KMS-11 (cell line): ENCODE measurements at regions not wholly inside any gene's neighbourhood (a gene's known extent, or its start where the extent isn't known, plus 50 kb on each side); places are given as distances from the start of the nearest gene placed in this dataset.

Experiments used
- H2AFZ ChIP-seq: fragments of 200-600 bp; sonication (generic); 2 replicates; pipeline ENCODE4 v1.6.1; 2016; ENCODE audit warnings: antibody characterized with exemption, mixed run types, low read depth
- H3K27ac ChIP-seq: fragments of 200-600 bp; sonication (generic); 2 replicates; pipeline ENCODE4 v1.6.1; 2016; ENCODE audit warnings: mild to moderate bottlenecking, mixed run types
- H3K27me3 ChIP-seq: fragments of 200-600 bp; sonication (generic); 2 replicates; pipeline ENCODE4 v1.6.1; 2017; ENCODE audit warnings: mild to moderate bottlenecking, low read depth, mixed run types, moderate library complexity; ENCODE audit not compliant: insufficient read depth
- H3K36me3 ChIP-seq: fragments of 200-600 bp; sonication (generic); 2 replicates; pipeline ENCODE4 v1.6.1; 2017; ENCODE audit warnings: mild to moderate bottlenecking, mixed run types; ENCODE audit not compliant: insufficient read depth
- H3K4me1 ChIP-seq: fragments of 200-600 bp; sonication (generic); 2 replicates; pipeline ENCODE4 v1.6.1; 2016; ENCODE audit warnings: mild to moderate bottlenecking, low read depth, mixed run types; ENCODE audit not compliant: poor library complexity, severe bottlenecking
- H3K4me2 ChIP-seq: fragments of 200-600 bp; sonication (generic); 2 replicates; pipeline ENCODE4 v1.7.0; 2016; ENCODE audit warnings: mild to moderate bottlenecking, mixed run types
- H3K4me3 ChIP-seq: fragments of 200-600 bp; sonication (generic); IDR thresholded peaks from 2 replicates; pipeline ENCODE4 v1.6.1; 2017; ENCODE audit warnings: low read depth, low read length, mixed read lengths; ENCODE audit not compliant: insufficient read depth
- H3K79me2 ChIP-seq: fragments of 200-600 bp; sonication (generic); 2 replicates; pipeline ENCODE4 v1.6.1; 2016; ENCODE audit warnings: low read depth, mixed run types; ENCODE audit not compliant: insufficient read depth
- H3K9ac ChIP-seq: fragments of 200-600 bp; sonication (generic); 2 replicates; pipeline ENCODE4 v1.6.1; 2016; ENCODE audit warnings: mild to moderate bottlenecking, mixed run types
- H4K20me1 ChIP-seq: fragments of 200-600 bp; sonication (generic); 2 replicates; pipeline ENCODE4 v1.6.1; 2016; ENCODE audit warnings: mild to moderate bottlenecking, mixed run types; ENCODE audit not compliant: insufficient read depth
- TF ChIP-seq, protein P1 (sequence below): fragments of 200-600 bp; sonication (generic); conservative IDR thresholded peaks from 2 replicates; pipeline ENCODE4 v1.6.1; 2017; ENCODE audit warnings: low read depth, mild to moderate bottlenecking, antibody characterized with exemption, low read length, moderate library complexity, mixed read lengths

DNA sequence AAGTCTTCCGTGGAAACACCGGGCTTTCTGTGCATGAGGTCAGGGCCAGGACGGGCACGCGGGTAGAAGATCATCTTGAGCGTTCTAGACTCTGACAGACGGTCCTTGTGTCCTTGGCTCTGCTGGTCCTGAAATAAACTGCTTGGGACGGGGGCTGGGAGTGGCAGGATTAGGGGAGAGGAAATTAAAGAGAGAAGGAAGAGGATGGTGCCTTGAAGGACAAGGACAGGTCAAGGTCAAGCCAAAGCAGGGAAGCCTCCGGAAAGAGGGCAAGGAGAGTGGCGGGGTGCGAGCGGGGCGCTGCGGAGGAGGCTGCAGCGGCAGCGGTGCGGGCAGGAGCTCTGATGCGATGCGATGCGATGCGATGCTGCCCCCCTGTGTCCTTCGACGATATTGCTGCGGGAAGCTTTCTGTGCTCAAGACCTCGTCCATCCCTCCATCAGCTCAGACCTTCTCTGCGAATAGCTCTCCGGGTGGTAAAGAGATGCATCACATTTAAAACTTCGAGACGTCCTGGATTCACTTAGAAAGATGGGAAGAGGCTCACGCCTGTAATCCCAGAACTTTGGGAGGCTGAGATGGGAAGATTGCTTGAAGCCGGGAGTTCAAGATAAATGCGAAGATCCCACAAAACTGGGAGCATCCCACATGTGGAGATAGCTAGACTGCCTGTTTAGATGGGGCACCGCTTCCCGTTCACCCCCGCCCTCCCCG, 110.1 kb upstream of the TMEM132D start:
- no peak overlapping the region for H3K9ac ChIP-seq
- no peak overlapping the region for H2AFZ ChIP-seq
- no peak overlapping the region for H3K4me3 ChIP-seq
- H3K27me3 ChIP-seq = no peaks in the 10 kb centered on the region
- TF ChIP-seq, protein P1, sequence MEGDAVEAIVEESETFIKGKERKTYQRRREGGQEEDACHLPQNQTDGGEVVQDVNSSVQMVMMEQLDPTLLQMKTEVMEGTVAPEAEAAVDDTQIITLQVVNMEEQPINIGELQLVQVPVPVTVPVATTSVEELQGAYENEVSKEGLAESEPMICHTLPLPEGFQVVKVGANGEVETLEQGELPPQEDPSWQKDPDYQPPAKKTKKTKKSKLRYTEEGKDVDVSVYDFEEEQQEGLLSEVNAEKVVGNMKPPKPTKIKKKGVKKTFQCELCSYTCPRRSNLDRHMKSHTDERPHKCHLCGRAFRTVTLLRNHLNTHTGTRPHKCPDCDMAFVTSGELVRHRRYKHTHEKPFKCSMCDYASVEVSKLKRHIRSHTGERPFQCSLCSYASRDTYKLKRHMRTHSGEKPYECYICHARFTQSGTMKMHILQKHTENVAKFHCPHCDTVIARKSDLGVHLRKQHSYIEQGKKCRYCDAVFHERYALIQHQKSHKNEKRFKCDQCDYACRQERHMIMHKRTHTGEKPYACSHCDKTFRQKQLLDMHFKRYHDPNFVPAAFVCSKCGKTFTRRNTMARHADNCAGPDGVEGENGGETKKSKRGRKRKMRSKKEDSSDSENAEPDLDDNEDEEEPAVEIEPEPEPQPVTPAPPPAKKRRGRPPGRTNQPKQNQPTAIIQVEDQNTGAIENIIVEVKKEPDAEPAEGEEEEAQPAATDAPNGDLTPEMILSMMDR = peak; percentile 55
- no peaks in the 10 kb centered on the region for H3K79me2 ChIP-seq
- no peak overlapping the region for H3K4me2 ChIP-seq
- H4K20me1 ChIP-seq = no peaks in the 10 kb centered on the region
- H3K4me1 ChIP-seq = no peaks in the 10 kb centered on the region
- H3K27ac ChIP-seq = no peak overlapping the region
- H3K36me3 ChIP-seq = no peaks in the 10 kb centered on the region

DNA sequence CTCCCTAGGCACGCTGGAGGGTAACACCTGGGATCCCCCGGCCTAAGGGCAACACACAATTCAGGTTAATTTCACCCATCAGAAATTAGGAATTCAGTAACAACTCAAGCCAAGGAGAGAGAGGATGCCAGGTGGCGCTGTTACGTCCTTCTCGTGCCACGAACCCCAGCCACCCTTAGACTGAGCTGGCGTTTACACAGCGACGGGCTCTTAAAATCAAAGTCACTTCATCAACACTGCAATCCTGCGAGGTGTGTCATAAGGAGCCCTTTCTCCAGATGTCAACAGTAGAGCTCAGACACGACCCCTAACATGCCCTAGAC, 110.6 kb upstream of the TMEM132D start:
- Histone ChIP-seq H2AFZ (no peak overlapping the region), H3K27me3 (no peaks in the 10 kb centered on the region)

DNA sequence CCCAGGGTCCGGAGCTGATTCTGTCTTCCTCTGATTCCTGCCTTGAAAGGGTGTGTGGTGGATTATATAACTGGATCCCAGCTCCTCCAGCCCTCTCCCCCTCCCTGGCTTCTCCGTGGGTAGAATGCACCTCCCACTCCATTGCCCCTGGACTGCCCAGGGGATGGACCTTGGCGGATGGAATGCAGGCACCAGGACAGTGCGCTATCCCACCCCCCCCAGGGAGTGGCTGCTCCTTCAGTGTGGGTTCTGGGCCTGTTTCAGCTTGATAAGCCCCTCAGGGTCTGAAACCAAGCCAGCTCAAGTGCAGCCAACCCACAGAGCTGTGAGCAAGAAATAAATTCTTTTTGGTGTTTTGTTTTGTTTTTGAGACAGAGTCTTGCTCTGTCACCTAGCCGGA, 112.4 kb upstream of the TMEM132D start:
- no peak overlapping the region for H2AFZ ChIP-seq
- H4K20me1 ChIP-seq = no peaks in the 10 kb centered on the region
- H3K27ac ChIP-seq = no peak overlapping the region
- H3K4me2 ChIP-seq = no peak overlapping the region
- no peak overlapping the region for H3K9ac ChIP-seq
- H3K4me1 ChIP-seq = no peaks in the 10 kb centered on the region
- H3K79me2 ChIP-seq = no peaks in the 10 kb centered on the region
- H3K27me3 ChIP-seq = no peaks in the 10 kb centered on the region
- H3K4me3 ChIP-seq = no peak overlapping the region
- TF ChIP-seq, protein P1 = no peak
- no peaks in the 10 kb centered on the region for H3K36me3 ChIP-seq

More for the DNA sequence above, 110.6 kb upstream of the TMEM132D start:
- Histone ChIP-seq H3K4me2 (no peak overlapping the region), H3K27ac (no peak overlapping the region), H3K79me2 (no peaks in the 10 kb centered on the region), H3K4me3 (no peak overlapping the region), H3K36me3 (no peaks in the 10 kb centered on the region), H3K4me1 (no peaks in the 10 kb centered on the region), H3K9ac (no peak overlapping the region), H4K20me1 (no peaks in the 10 kb centered on the region)
- TF ChIP-seq, protein P1 = no peak

DNA sequence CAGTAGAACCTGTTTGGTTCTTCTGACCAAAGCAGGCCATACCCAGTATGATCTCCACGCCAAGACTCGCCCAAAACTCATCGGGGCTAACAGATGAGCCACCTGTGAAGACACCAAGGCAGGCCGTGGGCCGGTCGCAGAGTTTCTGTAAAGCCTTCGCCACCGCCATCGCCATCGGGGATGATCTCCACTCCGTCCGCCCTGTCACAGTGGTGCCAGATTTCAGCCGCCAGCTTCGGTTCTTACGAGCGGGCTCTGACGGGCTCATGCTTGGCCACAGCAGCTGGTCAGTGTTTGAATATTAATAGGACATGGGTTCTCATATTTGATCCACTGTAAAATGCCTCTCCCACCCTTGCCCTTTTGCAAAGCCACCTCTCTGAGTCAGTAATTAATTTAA, 113.2 kb upstream of the TMEM132D start:
- TF ChIP-seq, protein P1 = no peak
- no peak overlapping the region for H2AFZ ChIP-seq
- H3K4me1 ChIP-seq = no peaks in the 10 kb centered on the region
- no peak overlapping the region for H3K4me2 ChIP-seq
- H3K4me3 ChIP-seq = no peak overlapping the region
- H4K20me1 ChIP-seq = no peaks in the 10 kb centered on the region
- no peaks in the 10 kb centered on the region for H3K27me3 ChIP-seq
- no peaks in the 10 kb centered on the region for H3K36me3 ChIP-seq
- no peak overlapping the region for H3K27ac ChIP-seq
- no peak overlapping the region for H3K9ac ChIP-seq
- no peaks in the 10 kb centered on the region for H3K79me2 ChIP-seq
